ENCODE measurements at regions not wholly inside any gene's neighbourhood (a gene's known extent, or its start where the extent isn't known, plus 50 kb on each side); places are given as distances from the start of the nearest gene placed in this dataset.
A peak's percentile ranks its signal among the peaks of the same experiment; 100 is the strongest.

- Histone ChIP-seq H3K9me3 (ENCODE audit: low read length) (no peaks in the 10 kb centered on the region), H3K27me3 (ENCODE audit: control insufficient read depth in 1 of 2, insufficient read depth in 2 of 2, low read length in 2 of 2) (no peaks in the 10 kb centered on the region; a peak in 1 of 5 replicates), H3K9ac (ENCODE audit: insufficient read depth, low read depth, low read length) (no peak overlapping the region), H3K4me2 (ENCODE audit: low read depth, low read length) (no peak overlapping the region), H2AFZ (ENCODE audit: low read length) (no peak overlapping the region), H3K4me1 (ENCODE audit: insufficient read depth, low read length) (no peaks in the 10 kb centered on the region; the same call in 1 of the 2 replicates), H3K79me2 (ENCODE audit: insufficient read depth, low read length) (no peaks in the 10 kb centered on the region), H4K20me1 (ENCODE audit: insufficient read depth, low read length) (no peaks in the 10 kb centered on the region), H3K4me3 (replicated peaks in 1 of 3; ENCODE audit: insufficient read depth in 1 of 3, low read depth in 2 of 3, low read length in 3 of 3) (no peak overlapping the region), H3K27ac (ENCODE audit: extremely low read length, insufficient read depth, low read length) (no peak overlapping the region), H3K36me3 (replicated peaks in 1 of 2; ENCODE audit: control insufficient read depth in 1 of 2, insufficient read depth in 2 of 2, low read length in 2 of 2) (no peaks in the 10 kb centered on the region)
- ATAC-seq (no peak), FAIRE-seq (no peak), DNase-seq (ENCODE audit: low spot score) (no peak)
- intact Hi-C loops (cut with micrococcal nuclease; ENCODE audit: unreplicated experiment), result no loop called here
- TF ChIP-seq ZNF12 (CRISPR knock-in tag; IDR thresholded peaks at IDR 0.05) (peak; percentile 97), ATF2 (CRISPR knock-in tag; IDR thresholded peaks at IDR 0.05) (no peak)
- no TSS peak for BruUV-seq (replicated peaks)
- ChIA-PET POLR2A (no interaction called here), CTCF (ENCODE audit: low intra/inter-chr PET ratio, low total read pairs) (no interaction called here)
- WGBS (ENCODE audit: low lambda C conversion rate), result 56% methylated on average over 8 of the region's 9 CpGs
- in situ Hi-C loops (cut with HindIII; ENCODE audit: extremely low pct_ligation_motif_present, low pct_unique_long_range_greater_than_20kb), result loop anchor here (5.0 kb wide), 1 partner anchor 200 kb away; no protein-coding TSS in a partner anchor
Observed at GRCh38 chr1:200282497-200283122, 127.2 kb downstream of the ZNF281 start.

- Histone ChIP-seq H3K4me2 (ENCODE audit: low read depth, low read length) (no peak overlapping the region), H3K9me3 (ENCODE audit: low read length) (no peaks in the 10 kb centered on the region), H3K4me1 (ENCODE audit: insufficient read depth, low read length) (peaks cover 6% of the 10 kb centered on the region), H2AFZ (ENCODE audit: low read length) (no peak overlapping the region), H3K9ac (ENCODE audit: insufficient read depth, low read depth, low read length) (no peak overlapping the region), H3K36me3 (replicated peaks in 1 of 2; ENCODE audit: control insufficient read depth in 1 of 2, insufficient read depth in 2 of 2, low read length in 2 of 2) (no peaks in the 10 kb centered on the region), H3K27ac (ENCODE audit: extremely low read length, insufficient read depth, low read length) (no peak overlapping the region), H3K79me2 (ENCODE audit: insufficient read depth, low read length) (no peaks in the 10 kb centered on the region), H3K4me3 (replicated peaks in 1 of 3; ENCODE audit: insufficient read depth in 1 of 3, low read depth in 2 of 3, low read length in 3 of 3) (no peak overlapping the region), H4K20me1 (ENCODE audit: insufficient read depth, low read length) (no peaks in the 10 kb centered on the region), H3K27me3 (ENCODE audit: control insufficient read depth in 1 of 2, insufficient read depth in 2 of 2, low read length in 2 of 2) (no peaks in the 10 kb centered on the region; a peak in 1 of 5 replicates)
- DNase-seq (ENCODE audit: low spot score) (no peak), ATAC-seq (no peak), FAIRE-seq (no peak)
- intact Hi-C loops (cut with micrococcal nuclease; ENCODE audit: unreplicated experiment) (no loop called here), in situ Hi-C loops (cut with HindIII; ENCODE audit: extremely low pct_ligation_motif_present, low pct_unique_long_range_greater_than_20kb) (loop anchor here (5.0 kb wide), 1 partner anchor 201 kb away; no protein-coding TSS in a partner anchor)
- ChIA-PET CTCF (ENCODE audit: low intra/inter-chr PET ratio, low total read pairs) (interaction anchor here (2.0 kb wide), 1 partner anchor 229 kb away, joined by 9 read pairs; no protein-coding TSS in a partner anchor), POLR2A (no interaction called here)
- WGBS (ENCODE audit: low lambda C conversion rate), result 76% methylated on average over 8 of the region's 8 CpGs
- BruUV-seq (replicated peaks), result no TSS peak
- TF ChIP-seq ZNF274 (CRISPR knock-in tag; IDR thresholded peaks at IDR 0.05), result no peak
- no peak for TF ChIP-seq PRDM4 (CRISPR knock-in tag; IDR thresholded peaks at IDR 0.05; ENCODE audit: borderline replicate concordance)
- TF ChIP-seq RBAK (CRISPR knock-in tag; IDR thresholded peaks at IDR 0.05), result no peak
- no peak for TF ChIP-seq CBX1 (IDR thresholded peaks at IDR 0.05; ENCODE audit: low read depth)
- no peak for TF ChIP-seq ADNP (CRISPR knock-in tag; IDR thresholded peaks at IDR 0.05)
- no peak for TF ChIP-seq NCOR1 (IDR thresholded peaks at IDR 0.05; ENCODE audit: borderline replicate concordance, low read length)
- no peak for TF ChIP-seq ZNF552 (CRISPR knock-in tag; IDR thresholded peaks at IDR 0.05; ENCODE audit: borderline replicate concordance)
- TF ChIP-seq AFF4 (CRISPR knock-in tag; IDR thresholded peaks at IDR 0.05), result no peak
Observed at GRCh38 chr1:200281201-200281835, 128.5 kb downstream of the ZNF281 start.

All from HepG2 (cell line).